ENCODE measurements at regions not wholly inside any gene's neighbourhood (a gene's known extent, or its start where the extent isn't known, plus 50 kb on each side); places are given as distances from the start of the nearest gene placed in this dataset.

- CTCF ChIA-PET: interaction anchor here (0.6 to 1.5 kb wide), 6 partner anchors 13 to 146 kb away, joined by 3 to 5 read pairs (median 3); no protein-coding TSS in a partner anchor
- peak overlapping the region; percentile 6 for H3K4me3 Mint-ChIP-seq
- no peaks in the 10 kb centered on the region for H3K9me3 Mint-ChIP-seq
- peaks cover 85% of the 10 kb centered on the region for H3K36me3 Mint-ChIP-seq
- H3K27ac Mint-ChIP-seq: peak overlapping the region; percentile 89
- peak; percentile 60 for DNase-seq
- H3K27me3 Mint-ChIP-seq: no peaks in the 10 kb centered on the region
- intact Hi-C loops (cut with micrococcal nuclease): loop anchor here (10.0 kb wide), 2 partner anchors 50 to 530 kb away; no protein-coding TSS in a partner anchor
- peaks cover 85% of the 10 kb centered on the region for H3K4me1 Mint-ChIP-seq (ENCODE audit: low read depth)
- POLR2A ChIA-PET: interaction anchor here (0.6 to 2.6 kb wide), 10 partner anchors 9 to 215 kb away, joined by 3 to 7 read pairs (median 3); no protein-coding TSS in a partner anchor
Observed at GRCh38 chr7:130894146-130894908, 160.3 kb upstream of the KLF14 start.

- Mint-ChIP-seq H3K4me3 (peak overlapping the region; percentile 12), H3K4me1 (ENCODE audit: low read depth) (peaks cover 92% of the 10 kb centered on the region), H3K27ac (peak overlapping the region; percentile 89), H3K9me3 (no peaks in the 10 kb centered on the region), H3K27me3 (no peaks in the 10 kb centered on the region), H3K36me3 (peaks cover 89% of the 10 kb centered on the region)
- intact Hi-C loops (cut with micrococcal nuclease): loop anchor here (5.0 to 10.0 kb wide), 3 partner anchors 50 to 530 kb away; no protein-coding TSS in a partner anchor
- DNase-seq: no peak
- ChIA-PET CTCF (interaction anchor here (0.7 to 1.5 kb wide), 4 partner anchors 13 to 145 kb away, joined by 3 to 4 read pairs (median 3); no protein-coding TSS in a partner anchor), POLR2A (interaction anchor here (0.9 to 2.2 kb wide), 4 partner anchors 18 to 160 kb away, joined by 3 to 7 read pairs (median 3); no protein-coding TSS in a partner anchor)
Observed at GRCh38 chr7:130894909-130895750, 161.1 kb upstream of the KLF14 start.

DNA sequence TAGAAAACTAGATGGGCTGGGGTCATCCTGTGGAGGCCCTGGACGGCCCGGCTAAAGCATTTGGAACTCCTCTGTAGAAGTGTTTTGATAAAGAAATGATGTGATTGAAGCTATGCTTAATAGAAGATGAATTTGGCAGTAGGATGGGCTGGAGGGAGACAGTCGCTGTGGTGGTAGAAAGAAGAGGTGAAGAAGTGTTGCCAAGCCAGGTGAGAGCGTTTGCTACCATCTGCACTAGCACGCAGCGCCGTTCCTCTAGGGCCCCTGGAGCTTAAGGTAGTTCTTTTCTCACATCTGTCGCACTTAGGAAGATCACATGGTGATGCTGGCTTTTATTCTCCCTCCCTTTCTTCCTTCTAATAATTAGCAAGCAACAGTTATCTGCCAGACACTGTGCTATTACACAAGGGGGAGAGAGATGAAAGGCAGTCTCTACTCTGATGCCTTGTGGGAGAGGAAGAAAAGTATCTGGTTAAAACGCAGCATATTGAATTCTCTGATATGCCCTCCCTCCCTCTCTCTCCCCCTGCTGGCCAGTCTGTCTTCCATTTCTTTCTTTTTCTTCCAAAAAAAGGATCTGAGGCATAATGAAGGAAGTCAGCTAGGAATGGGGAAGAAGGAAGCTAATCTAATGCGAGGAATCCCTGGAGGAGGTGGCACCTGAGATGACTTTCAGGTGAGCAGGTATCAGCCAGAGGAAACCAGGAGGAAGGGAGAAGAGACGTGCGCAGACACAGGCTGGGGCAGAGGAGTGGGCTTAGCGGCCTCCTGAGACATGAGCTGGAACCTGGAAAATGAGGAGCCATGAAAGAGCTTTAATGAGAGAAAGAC lies 162.3 kb upstream of the KLF14 start:
- no peak for DNase-seq
- peaks cover 92% of the 10 kb centered on the region for H3K4me1 Mint-ChIP-seq (ENCODE audit: low read depth)
- H3K36me3 Mint-ChIP-seq: peaks cover 89% of the 10 kb centered on the region
- intact Hi-C loops (cut with micrococcal nuclease): loop anchor here (5.0 to 10.0 kb wide), 3 partner anchors 49 to 529 kb away; no protein-coding TSS in a partner anchor
- H3K27me3 Mint-ChIP-seq: peaks cover 2% of the 10 kb centered on the region
- ChIA-PET POLR2A (interaction anchor here (0.9 to 1.6 kb wide), 4 partner anchors 11 to 64 kb away, joined by 3 to 8 read pairs (median 4); no protein-coding TSS in a partner anchor), CTCF (interaction anchor here (0.7 to 2.1 kb wide), 38 partner anchors 9 to 455 kb away, joined by 3 to 18 read pairs (median 4); no protein-coding TSS in a partner anchor)
- H3K9me3 Mint-ChIP-seq: no peaks in the 10 kb centered on the region
- peak overlapping the region; percentile 89 for H3K27ac Mint-ChIP-seq
- peak overlapping the region; percentile 14 for H3K4me3 Mint-ChIP-seq

DNA sequence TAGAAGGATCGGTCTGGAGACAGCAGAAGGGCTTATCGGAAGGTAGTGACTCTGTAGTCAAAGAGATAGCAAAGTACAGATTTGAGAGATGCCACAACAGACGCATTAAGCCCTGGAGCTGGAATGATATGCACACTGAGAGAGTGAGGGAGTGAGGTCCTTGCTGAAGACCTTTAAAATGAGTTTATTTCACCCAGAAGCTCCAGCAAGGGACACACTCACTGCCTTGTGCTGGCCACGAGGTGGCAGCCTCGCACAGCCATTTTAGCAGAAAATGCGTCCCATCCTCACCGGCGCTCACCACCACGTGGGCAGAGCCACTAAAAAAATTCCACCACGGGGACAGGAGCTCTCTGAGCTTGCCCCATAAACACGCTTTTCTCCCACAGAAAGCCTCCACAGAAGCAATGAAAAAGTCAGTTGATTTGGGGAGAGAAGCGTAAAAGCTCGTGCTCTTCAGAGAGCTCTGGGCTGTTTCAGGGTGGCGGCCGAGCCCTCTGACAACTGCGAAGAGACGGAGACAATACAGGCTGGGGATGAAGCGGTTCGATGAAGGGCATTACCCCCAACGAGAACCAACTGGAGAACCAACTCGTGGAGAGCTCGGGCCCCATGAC lies 163.0 kb upstream of the KLF14 start:
- H3K4me3 Mint-ChIP-seq: peak overlapping the region; percentile 43
- CTCF ChIA-PET: interaction anchor here (0.7 to 2.1 kb wide), 43 partner anchors 8 to 456 kb away, joined by 3 to 18 read pairs (median 4); no protein-coding TSS in a partner anchor
- peaks cover 6% of the 10 kb centered on the region for H3K27me3 Mint-ChIP-seq
- peaks cover 91% of the 10 kb centered on the region for H3K36me3 Mint-ChIP-seq
- peaks cover 95% of the 10 kb centered on the region for H3K4me1 Mint-ChIP-seq (ENCODE audit: low read depth)
- H3K9me3 Mint-ChIP-seq: no peaks in the 10 kb centered on the region
- intact Hi-C loops (cut with micrococcal nuclease): loop anchor here (1.0 to 10.0 kb wide), 4 partner anchors 48 to 528 kb away; no protein-coding TSS in a partner anchor
- POLR2A ChIA-PET: interaction anchor here (0.8 to 1.6 kb wide), 5 partner anchors 12 to 64 kb away, joined by 3 to 8 read pairs (median 4); no protein-coding TSS in a partner anchor
- DNase-seq: peak; percentile 84
- peak overlapping the region; percentile 89 for H3K27ac Mint-ChIP-seq

GRCh38 chr7:130897515-130898419 lies 163.8 kb upstream of the KLF14 start:
- DNase-seq: no peak

GRCh38 chr7:130899071-130899560 lies 165.1 kb upstream of the KLF14 start:
- CTCF ChIA-PET: interaction anchor here (1.0 to 1.5 kb wide), 2 partner anchors 83 to 141 kb away, joined by 3 read pairs; no protein-coding TSS in a partner anchor
- Mint-ChIP-seq H3K4me1 (ENCODE audit: low read depth) (peaks cover 99% of the 10 kb centered on the region), H3K27me3 (peaks cover 6% of the 10 kb centered on the region), H3K4me3 (peak overlapping the region; percentile 7), H3K9me3 (no peaks in the 10 kb centered on the region), H3K36me3 (peaks cover 96% of the 10 kb centered on the region), H3K27ac (peak overlapping the region; percentile 89)
- intact Hi-C loops (cut with micrococcal nuclease): loop anchor here (5.0 to 10.0 kb wide), 3 partner anchors 46 to 526 kb away; no protein-coding TSS in a partner anchor
- POLR2A ChIA-PET: interaction anchor here (0.6 to 0.7 kb wide), 3 partner anchors 10 to 12 kb away, joined by 3 to 4 read pairs (median 3); no protein-coding TSS in a partner anchor
- no peak for DNase-seq

More at GRCh38 chr7:130897515-130898419, 163.8 kb upstream of the KLF14 start:
- Mint-ChIP-seq H3K36me3 (peaks cover 93% of the 10 kb centered on the region), H3K27me3 (peaks cover 6% of the 10 kb centered on the region), H3K4me1 (ENCODE audit: low read depth) (peaks cover 98% of the 10 kb centered on the region), H3K9me3 (no peaks in the 10 kb centered on the region), H3K27ac (peak overlapping the region; percentile 89), H3K4me3 (peak overlapping the region; percentile 17)
- ChIA-PET POLR2A (interaction anchor here (0.8 to 1.6 kb wide), 5 partner anchors 12 to 63 kb away, joined by 3 to 8 read pairs (median 4); no protein-coding TSS in a partner anchor), CTCF (interaction anchor here (0.8 to 2.1 kb wide), 40 partner anchors 8 to 456 kb away, joined by 3 to 18 read pairs (median 4); no protein-coding TSS in a partner anchor)
- intact Hi-C loops (cut with micrococcal nuclease): loop anchor here (1.0 to 10.0 kb wide), 4 partner anchors 47 to 527 kb away; no protein-coding TSS in a partner anchor

GRCh38 chr7:130899638-130900401 lies 165.8 kb upstream of the KLF14 start:
- CTCF ChIA-PET: interaction anchor here (0.6 to 1.5 kb wide), 3 partner anchors 83 to 684 kb away, joined by 3 read pairs; no protein-coding TSS in a partner anchor
- H3K27me3 Mint-ChIP-seq: peaks cover 6% of the 10 kb centered on the region
- no peaks in the 10 kb centered on the region for H3K9me3 Mint-ChIP-seq
- peak overlapping the region; percentile 89 for H3K27ac Mint-ChIP-seq
- H3K4me3 Mint-ChIP-seq: peak overlapping the region; percentile 40
- POLR2A ChIA-PET: interaction anchor here (0.6 to 0.7 kb wide), 2 partner anchors 11 to 13 kb away, joined by 3 to 4 read pairs; no protein-coding TSS in a partner anchor
- peaks cover 99% of the 10 kb centered on the region for H3K4me1 Mint-ChIP-seq (ENCODE audit: low read depth)
- intact Hi-C loops (cut with micrococcal nuclease): loop anchor here (5.0 to 10.0 kb wide), 3 partner anchors 45 to 525 kb away; no protein-coding TSS in a partner anchor
- no peak for DNase-seq
- H3K36me3 Mint-ChIP-seq: peaks cover 96% of the 10 kb centered on the region

DNA sequence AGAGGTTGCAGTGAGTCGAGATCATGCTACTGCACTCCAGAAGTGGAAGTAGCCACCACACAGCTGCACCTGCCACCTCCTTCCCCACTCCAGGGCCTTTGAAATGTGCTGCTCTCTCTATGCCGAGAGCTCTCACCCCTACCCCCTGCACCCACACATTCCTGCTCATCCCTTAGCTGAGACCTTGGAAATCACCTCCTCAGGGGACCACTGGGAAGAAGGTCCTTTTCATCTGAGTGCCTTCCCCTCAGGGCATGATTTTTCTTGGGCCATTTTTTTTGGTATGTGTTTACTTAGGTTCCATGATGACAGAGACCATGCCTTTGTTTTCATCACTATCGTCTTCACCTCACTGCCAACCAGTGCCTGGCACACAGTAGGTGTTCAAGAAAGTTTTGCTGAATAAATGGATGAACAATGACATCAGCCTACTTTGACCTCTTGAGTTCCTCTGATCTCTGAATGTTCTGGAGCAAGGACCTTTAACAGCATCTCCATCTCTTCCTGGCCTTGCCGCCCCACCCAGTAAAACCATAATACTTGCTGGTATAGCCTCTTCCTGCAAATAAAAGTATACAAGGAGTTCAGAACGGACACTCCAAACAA lies 166.6 kb upstream of the KLF14 start:
- intact Hi-C loops (cut with micrococcal nuclease): no loop called here
- peaks cover 95% of the 10 kb centered on the region for H3K36me3 Mint-ChIP-seq
- H3K4me3 Mint-ChIP-seq: peak overlapping the region; percentile 21
- H3K27ac Mint-ChIP-seq: peak overlapping the region; percentile 89
- POLR2A ChIA-PET: no interaction called here
- peaks cover 99% of the 10 kb centered on the region for H3K4me1 Mint-ChIP-seq (ENCODE audit: low read depth)
- H3K9me3 Mint-ChIP-seq: no peaks in the 10 kb centered on the region
- DNase-seq: no peak
- peaks cover 6% of the 10 kb centered on the region for H3K27me3 Mint-ChIP-seq
- CTCF ChIA-PET: interaction anchor here (0.6 kb wide), 1 partner anchor 684 kb away, joined by 3 read pairs; no protein-coding TSS in a partner anchor

Measured in activated CD4-positive, alpha-beta memory T cell treated with anti-CD3 and anti-CD28 coated beads for 36 hours (primary cell).